ENCODE measurements at regions not wholly inside any gene's neighbourhood (a gene's known extent, or its start where the extent isn't known, plus 50 kb on each side); places are given as distances from the start of the nearest gene placed in this dataset.
A peak's percentile ranks its signal among the peaks of the same experiment; 100 is the strongest.
"Not testable (repeated sequence)": the region's sequence is repeated elsewhere in the genome, so short reads cannot be mapped to it uniquely, and the experiment has no call there.

DNA sequence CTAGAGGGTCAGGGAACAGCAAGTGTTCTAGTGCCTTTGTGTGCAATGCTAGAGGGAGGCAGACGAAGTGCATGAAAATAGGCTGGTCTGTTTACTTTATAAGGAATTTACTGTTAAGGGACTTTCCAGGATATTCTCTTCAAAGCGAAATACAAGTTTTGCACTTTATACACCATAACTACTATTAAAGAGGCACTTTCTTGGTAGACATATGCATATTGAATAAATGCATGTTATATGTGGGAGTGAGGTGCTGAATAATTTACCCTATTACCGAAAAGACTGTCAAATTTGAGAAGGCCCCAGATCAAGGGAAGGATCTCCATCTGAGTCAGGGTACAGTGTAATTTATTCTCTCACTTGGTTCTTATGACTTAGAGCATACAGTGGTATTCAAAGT is 310.5 kb downstream of the S1PR1 start:
- DNase-seq (ENCODE audit: low spot score) = no peak

DNA sequence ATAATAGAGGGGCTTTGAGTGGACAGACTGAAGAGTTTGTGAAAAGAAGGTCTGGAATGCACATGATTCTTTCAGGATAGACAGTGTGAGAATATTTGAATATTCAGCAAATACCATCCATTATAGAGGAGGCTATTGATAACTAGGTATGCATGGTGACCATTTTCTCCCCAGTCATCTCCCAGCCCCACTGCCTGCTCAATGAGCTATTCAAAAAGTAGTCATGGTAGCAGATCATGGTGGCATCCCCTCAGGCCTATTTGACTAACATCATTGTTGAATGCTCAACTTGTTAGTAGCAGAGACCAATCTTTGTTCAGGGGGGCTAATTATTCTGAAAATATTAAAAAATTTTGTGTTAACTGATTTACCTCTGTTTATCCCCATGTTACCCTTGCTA is 311.6 kb downstream of the S1PR1 start:
- DNase-seq (ENCODE audit: low spot score) = no peak

DNA sequence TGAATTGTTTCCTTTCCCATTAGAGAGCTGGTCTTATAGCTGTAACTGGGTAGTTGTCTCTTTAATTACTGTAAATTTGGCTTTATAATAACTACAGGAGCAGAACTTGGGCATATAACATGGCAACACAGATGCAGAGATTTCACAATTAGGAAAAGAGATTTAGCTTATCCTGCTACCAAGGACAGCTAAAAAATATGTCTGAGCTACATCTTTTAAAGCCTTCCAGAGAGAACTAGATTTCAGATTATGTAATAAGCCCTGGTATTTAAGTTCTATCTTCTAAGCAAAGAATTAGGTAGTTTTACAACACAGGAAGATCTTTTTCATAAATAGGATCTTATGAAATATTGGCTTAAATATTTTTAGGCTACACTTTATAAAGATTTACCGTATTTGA is 313.8 kb downstream of the S1PR1 start:
- DNase-seq (ENCODE audit: low spot score) = no peak

DNA sequence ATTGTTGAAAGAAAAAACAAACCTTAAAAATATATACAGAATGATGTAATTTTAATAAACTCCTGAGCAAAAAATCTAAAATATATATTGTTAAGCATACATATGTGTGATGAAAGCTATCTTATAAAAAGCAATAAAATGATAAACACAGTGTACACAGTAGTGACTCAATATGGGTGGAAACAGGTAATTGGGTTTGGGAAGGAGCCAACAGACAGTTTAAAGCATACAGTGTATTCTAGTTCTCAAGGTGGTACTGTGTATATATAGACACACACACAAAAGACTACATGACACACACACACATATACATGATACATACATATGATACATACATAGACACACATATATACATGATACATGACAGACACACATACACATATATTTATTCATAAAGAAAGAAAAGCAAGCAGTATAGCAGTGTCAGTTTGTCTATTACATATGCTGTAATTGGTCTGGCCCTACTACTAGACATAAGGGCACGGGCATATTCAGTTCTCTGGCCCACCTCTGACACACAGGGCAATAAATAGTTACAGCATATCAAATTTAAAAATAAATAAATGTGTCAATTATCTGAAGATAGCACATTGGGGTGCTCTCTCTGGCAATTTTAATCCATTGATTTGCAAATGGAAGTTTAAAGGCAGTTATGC is 330.2 kb downstream of the S1PR1 start:
- no peak for DNase-seq (ENCODE audit: low spot score)

DNA sequence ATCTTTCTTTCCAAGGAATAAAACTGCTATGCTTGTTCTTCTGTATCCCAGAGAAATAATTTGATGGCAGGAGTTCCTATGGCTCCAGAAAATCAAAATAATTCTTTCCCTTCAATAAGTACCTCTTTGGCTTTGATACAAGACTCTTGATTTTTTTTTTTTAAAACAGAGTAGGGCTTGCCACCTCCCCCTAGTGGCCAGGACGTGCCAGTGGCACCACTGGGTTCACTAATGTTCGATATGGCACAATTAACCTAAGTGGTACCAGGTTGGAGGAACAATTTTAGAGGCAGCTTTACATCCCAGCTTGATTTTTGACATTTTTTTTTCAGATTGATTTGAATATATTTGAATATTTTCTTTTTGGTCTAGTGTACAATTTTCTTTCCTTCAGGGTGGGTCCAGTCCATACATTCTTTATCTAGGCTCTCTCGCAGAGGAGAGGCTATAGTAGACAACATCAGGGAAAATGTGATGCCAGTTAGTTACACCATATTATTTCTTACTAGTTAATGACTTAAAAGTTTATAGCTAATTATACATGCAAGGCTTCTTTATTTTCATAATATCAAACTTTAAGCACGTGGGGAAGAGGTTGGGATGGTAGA is 330.9 kb downstream of the S1PR1 start:
- DNase-seq (ENCODE audit: low spot score) = peak; percentile 60

DNA sequence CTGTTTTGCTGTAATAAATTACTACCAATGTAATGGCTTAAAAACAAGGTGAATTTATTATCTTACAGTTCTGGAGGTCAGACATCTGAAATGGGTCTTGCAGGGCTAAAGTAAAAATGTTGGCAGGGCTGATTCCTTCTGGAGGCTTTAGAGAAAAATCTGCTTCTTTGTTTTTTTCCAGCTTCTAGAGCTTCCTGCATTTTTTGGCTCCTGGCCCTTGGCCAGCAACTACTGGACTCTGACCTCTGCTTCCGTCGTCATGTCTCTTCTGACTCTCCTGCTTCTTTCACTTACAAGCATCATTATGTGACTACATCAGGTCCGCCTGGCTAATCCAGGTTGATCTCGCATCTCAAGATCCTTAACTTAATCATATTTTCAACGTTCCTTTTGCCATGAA is 350.9 kb downstream of the S1PR1 start:
- no peak for DNase-seq (ENCODE audit: low spot score)

DNA sequence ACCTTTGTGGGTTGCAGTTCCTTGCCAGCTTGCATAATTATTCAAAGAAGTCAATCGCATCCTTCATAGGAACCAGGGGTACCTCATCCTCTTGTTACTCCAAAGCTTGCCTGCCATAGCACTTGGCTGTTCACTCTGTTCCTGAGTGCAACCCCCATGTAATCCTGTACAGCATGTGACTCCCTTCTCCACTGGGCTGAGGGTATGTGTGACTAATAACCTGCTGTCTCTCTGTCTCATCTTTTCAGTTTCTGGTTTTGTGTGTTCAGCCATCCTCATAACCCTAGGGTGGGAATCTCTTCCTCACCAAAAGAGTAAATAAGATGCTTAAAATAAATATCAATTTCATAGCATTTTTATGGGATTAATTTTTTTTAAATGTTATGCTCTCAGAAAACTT is 351.9 kb downstream of the S1PR1 start:
- DNase-seq (ENCODE audit: low spot score) = no peak

DNA sequence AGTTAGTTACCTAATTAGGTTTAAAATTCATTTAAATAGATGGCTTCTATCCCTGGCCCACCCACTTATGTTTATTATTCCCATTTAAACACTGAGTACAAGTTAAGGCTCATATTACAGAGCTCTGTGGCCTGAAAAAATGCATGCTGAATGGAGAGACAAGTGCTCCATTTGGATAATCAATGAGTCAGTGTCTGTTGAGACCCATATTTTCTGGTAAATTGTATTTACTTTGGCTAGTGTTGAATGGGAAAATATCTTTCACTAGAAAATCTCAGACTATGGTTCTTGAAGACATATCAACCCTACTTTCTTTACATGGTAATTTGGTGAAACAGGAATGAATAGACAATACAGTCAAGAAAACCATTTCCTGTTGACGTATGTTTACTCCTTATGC is 356.0 kb downstream of the S1PR1 start:
- no peak for DNase-seq (ENCODE audit: low spot score)

DNA sequence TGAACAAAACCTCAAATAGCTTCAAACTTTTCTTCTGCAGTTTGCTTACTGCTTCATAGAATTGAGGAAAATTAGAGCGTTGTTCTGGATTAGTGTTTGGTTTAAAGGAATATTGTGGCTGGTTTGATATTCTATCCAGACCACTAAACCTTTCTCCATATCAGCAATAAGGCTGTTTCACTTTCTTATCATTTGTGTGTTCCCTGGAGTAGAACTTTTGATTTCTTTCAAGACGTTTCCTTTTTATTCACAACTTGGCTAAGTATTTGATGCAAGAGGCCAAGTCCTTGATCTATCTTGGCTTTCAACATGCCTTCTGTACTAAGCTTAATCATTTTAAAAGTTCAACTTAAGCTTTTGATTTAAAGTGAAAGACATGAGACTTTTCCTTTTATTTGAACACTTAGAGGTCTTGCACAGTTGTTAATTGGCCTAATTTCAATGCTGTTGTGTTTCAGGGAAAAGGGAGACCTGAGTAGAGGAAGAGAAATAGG is 359.1 kb downstream of the S1PR1 start:
- no peak for DNase-seq (ENCODE audit: low spot score)

DNA sequence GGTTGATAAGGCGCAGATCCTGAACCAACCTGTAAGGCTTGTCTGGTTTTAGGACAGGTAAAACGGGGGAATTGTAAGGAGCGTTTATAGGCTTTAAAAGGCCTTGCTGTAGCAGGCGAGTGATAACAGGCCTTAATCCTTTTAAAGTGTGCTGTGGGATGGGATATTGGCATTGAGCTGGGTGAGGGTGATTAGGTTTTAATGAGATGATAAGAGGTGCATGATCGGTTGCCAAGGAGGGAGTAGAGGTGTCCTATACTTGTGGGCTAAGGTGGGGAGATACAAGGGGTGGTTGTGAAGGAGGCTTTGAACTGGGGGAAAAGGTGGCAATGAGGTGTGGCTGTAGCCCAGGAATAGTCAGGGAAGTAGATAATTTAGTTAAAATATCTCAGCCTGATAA is 363.8 kb downstream of the S1PR1 start:
- not testable (repeated sequence) for DNase-seq (ENCODE audit: low spot score)

DNA sequence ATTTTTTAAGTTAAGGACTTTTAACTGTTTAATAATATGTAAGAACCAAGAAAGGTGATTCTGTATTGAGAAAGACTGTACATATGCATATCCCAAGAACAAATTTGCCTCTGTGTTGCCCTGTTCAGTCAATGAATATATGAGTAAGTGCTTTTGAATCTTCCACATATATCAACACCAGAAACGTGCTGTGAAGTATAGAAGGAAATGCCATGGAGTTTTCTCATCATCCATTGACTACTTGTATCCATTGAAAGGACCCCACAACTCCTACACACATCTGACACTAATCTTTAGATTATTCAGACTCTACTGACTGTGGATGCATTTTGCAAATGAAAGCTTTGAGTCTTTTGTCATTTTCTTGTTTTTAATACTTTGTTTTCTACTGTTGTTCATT is 366.9 kb downstream of the S1PR1 start:
- no peak for DNase-seq (ENCODE audit: low spot score)

DNA sequence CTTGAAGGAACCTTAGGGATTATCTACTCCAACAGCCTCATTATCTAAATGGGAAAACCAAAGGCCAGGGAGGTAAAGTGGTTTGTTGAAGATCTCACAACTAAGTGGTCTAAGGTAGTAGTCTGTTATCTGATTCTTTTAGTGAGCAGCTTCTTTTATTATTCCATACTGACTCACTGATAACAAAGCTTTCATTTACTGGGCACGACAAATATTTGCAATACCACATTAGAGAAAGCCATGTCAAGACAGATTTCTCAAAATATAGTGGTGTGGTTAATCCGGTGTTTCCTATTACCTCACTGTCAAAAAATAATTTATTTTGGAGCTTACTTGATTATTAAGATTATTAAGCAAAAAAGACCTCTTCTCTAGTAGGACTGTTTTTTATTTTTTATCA is 369.1 kb downstream of the S1PR1 start:
- no peak for DNase-seq (ENCODE audit: low spot score)

DNA sequence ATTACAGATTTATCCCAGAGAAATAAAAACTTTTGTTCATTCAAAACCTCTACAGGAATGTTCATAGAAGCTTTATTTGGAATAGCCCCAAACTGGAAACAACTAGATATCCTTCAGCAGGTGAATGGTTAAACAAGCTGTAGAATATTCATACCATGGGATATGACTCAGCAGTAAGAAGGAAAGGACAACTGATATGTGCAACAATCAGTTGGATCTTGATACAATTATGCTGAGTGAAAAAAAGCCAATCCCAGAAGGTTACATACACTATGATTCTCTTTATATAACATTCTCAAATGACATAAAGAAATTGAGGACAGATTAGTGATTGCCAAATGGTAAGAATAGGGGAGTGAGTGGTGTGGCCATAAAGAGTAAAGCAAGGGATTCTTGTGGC is 376.7 kb downstream of the S1PR1 start:
- DNase-seq (ENCODE audit: low spot score) = no peak

DNA sequence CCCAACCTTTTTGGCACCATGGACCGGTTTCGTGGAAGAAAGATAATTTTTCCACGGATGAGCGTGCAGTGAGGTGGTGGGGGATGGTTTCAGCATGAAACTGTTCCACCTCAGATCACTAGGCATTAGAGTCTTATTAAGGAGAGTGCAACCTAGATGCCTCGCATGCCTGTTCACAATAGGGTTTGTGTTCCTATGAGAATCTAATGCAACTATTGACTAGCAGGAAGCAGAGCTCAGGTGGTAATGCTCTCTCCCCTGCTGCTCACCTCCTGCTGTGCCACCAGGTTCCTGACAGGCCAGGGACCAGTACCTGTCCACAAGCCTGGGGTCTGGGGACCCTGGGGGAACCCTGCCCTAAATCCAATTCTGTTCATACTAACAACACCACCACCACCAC is 377.8 kb downstream of the OLFM3 start:
- no peak for DNase-seq (ENCODE audit: low spot score)

DNA sequence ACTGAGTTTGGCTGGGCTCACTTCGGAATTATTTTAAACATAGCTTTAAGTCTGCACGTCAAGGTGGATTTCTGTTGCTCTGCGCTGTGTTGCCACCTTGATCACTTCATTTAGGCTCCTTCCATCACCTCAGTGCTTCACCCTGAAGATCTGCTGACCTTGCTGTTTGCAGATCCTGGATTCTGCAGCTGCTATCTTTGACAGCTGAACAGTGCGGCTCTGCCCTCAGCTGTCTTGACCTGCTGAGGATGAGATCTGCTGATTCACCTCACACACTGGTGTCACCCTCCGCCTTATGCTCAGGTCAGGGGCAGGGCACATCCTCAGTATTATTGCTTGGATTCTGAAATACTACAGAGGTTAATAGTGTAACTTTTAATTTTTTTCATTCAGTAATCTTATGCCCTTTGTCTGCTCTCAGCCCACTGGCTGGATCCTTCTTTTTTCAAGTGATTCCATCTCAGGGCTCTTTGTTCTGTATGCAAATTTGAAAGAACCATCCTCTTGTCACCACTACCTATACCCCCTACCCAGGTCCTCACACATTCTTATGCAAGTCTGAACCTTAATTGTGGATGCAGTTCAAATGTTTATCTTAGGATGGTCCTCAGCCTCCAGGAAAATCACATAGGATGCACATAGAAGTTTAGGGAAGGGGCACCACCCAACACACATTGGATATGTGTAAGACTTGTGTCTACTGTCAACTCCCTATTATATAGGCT is 364.0 kb downstream of the OLFM3 start:
- DNase-seq (ENCODE audit: low spot score) = no peak

DNA sequence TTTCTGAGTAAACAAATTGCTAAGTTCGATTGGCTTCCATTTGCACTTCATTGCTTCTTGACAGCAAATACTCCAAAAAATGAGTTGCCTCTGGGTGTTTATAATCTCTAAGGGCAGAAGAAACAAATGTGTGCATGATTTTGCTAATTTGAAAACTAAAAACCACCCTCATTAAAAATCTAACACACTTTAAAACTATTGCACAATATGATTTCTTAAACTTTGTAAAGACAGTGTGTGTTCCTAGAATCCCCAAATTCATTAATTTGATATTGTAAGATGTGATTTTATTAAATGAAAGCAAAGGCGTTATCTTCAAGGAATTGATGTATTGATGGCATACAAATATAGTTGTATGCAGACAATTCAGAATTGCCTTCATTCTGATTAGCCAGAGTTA is 350.9 kb downstream of the OLFM3 start:
- no peak for DNase-seq (ENCODE audit: low spot score)

DNA sequence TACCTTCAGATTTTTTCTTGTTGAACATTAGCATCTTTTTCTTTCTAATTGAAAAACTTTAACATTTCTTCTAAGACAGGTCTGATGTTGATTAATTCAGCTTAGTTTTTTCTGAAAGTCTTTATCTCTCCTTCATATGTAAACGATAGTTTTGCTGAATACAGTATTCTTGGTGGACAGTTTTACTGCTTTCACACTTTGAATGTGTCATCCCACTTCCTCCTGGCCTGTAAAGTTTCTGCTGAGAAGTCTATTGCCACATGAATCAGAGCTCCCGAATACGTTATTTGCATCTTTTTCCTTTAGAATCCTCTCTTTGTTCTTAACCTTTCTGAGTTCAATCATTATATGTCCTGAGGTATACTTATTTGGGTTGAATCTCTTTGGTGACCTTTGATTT is 344.2 kb downstream of the OLFM3 start:
- no peak for DNase-seq (ENCODE audit: low spot score)

DNA sequence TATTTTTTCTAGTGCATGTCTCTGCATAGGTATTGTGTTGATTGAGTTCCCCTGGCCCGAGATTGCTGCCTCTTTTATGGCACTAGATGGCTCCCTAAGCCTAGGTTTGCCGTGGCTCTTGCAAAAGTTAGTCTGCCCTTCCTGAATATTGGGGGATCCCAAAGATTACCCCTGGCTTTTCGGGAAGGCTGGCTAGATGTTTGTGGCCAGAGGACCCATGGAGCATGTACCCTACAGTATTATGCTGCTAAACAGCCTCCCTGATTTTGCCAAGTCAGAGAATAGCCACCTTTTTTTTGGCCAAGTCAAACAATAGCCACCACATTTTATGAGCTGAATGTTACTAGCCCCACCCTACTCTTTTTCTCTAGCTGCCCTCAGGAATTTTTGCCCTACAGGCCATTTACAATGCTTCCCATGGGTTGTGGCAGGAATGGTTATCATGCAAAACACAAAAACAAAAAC is 343.2 kb downstream of the OLFM3 start:
- DNase-seq (ENCODE audit: low spot score) = no peak

DNA sequence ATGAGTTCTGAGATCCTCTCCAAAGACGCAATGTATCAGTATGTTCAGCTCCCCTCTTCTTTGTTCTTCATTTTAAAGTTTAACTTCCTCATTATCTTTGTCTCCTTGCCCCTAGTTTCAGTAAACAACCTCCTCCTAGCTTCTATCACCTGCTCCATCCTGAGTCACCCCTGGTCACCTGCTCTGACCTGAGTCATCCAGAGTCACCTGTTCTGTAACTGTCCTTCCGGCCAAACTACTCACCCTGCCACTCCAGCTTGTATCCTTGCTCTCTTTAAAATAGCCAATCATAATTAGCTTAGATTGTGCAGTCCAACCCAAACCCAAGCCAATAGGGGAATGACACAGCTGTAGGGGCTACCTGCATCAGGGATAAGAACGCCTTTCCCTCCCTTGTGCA is 332.0 kb downstream of the OLFM3 start:
- DNase-seq (ENCODE audit: low spot score) = no peak

DNA sequence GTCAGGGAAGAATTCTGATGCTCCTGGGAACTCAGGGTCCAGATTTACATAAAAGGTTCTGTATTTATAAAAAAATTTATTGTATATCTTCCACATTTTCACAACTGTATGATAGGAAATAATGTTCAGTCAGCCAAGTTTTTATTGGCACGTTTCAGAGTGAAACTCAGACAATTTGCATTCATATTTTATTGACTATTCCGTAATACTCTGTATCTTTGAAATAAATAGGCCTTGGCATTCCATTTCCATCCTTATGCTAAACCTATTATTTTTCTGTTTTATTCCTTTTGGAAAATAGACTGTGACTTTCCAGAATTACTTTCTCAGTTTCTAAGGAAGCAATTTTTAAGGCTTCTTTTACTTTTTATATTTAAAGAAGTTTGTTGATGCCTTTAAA is 329.0 kb downstream of the OLFM3 start:
- DNase-seq (ENCODE audit: low spot score) = no peak

DNA sequence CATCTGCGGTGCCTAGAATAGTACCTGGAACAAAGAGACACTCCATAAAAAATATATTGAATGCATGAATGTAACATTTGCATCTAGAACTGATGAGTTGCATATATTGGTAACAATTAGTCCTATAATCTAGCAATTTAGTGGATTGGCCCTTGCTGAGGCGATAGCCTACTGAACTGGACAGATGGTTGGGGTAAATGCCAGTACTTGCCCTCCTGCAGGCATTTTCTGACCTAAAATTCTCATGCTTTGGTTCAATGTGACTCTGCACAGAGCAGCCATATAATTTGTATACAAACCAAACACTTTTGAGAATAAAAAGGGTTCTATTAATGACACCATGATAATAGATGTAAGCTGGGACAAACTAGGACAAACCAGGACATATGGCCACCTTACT is 313.6 kb downstream of the OLFM3 start:
- no peak for DNase-seq (ENCODE audit: low spot score)

DNA sequence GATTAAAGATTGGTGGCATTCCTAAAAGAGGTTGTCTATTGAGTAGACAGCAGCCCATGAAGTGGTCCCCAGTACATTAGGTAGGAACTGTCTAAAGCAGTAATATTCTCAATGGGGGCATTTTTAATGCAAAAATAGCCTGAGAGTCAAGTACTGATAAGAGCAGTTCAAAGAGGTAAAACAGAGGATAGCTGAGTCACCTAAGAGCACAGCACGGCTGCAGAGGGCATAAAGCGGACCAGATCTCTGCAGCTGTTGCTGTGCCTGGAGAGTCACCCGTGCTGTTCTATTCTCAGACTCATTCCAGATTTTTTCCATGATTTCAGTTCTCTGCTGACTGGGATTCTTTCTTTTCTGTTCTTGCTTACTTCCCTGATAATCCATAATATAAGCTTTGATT is 313.2 kb downstream of the OLFM3 start:
- no peak for DNase-seq (ENCODE audit: low spot score)

DNA sequence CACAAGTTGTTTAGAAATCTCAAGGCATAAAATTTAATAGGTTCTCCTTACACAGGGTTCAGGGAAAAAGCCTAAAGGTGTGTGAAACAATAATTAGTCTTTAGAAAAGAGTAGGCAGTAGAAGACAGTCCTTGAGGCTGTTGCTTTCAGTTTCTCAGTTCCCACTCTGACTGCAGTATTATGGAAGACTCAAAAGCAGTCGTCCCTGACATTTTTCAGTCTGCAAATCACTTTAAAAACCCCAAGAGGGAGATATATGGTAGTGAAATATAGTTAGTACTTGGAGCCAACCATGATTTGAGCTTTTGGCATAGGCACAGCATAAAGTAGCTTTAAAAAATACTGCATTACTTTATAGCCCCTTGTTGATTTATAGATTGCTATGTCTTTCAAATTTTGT is 299.7 kb downstream of the OLFM3 start:
- DNase-seq (ENCODE audit: low spot score) = no peak
